K562 (cell line): ENCODE measurements at regions not wholly inside any gene's neighbourhood (a gene's known extent, or its start where the extent isn't known, plus 50 kb on each side); places are given as distances from the start of the nearest gene placed in this dataset.

ENCODE experiments used
- ATAC-seq: fragments of 200-7000 bp; cut with Tn5 transposase; 3 replicates; pipeline ENCODE4 v1.9.1; 2020; ENCODE audit warnings: moderate library complexity
- BruUV-seq: library from RNA; stranded (reverse); fragments of 400-500 nt; replicated peaks from 2 replicates; lab custom pipeline; 2021; lab: Mats Ljungman, UMichigan
- CTCF ChIA-PET: fragments of 300-600 bp; formaldehyde crosslinking; extraction: SDS; loops from one replicate; lab custom pipeline; 2021; ENCODE audit warnings: low intra/inter-chr PET ratio; lab: Yijun Ruan, JAX
- POLR2A ChIA-PET: fragments of 300-600, 350-650 bp; sonication (Branson Sonifier 250); formaldehyde crosslinking; extraction: SDS; loops from one replicate; lab custom pipeline; 2021; ENCODE audit warnings: antibody characterized with exemption, inconsistent platforms; lab: Yijun Ruan, JAX
- DNase-seq, 4 experiments: peaks; one replicate each; pipeline versions ENCODE4 v3.0.0 to v3.0.0-alpha.2; 2011 to 2018; ENCODE audit warnings: low spot score in 3 of 4, mixed read lengths in 3 of 4; ENCODE audit errors: extremely low read depth in 1 of 4
- FAIRE-seq: peaks from 2 replicates; lab custom pipeline; 2011; peaks lifted over from hg19 to GRCh38; lab: Jason Lieb, UNC
- H2AFZ ChIP-seq: 2 replicates; pipeline ENCODE4 v1.6.0; 2011; ENCODE audit warnings: low read depth, low read length, control low read depth, inconsistent platforms
- H3K27ac ChIP-seq: fragments of 200-600 bp; 3 replicates; pipeline ENCODE4 v1.8.0; 2011; ENCODE audit warnings: low read depth, mild to moderate bottlenecking, control low read depth, inconsistent platforms, low read length, moderate library complexity, mixed read lengths; ENCODE audit errors: extremely low read depth
- H3K27me3 ChIP-seq, 2 experiments: fragments of 300-600 bp in 1 of 2; 2 replicates in 1 of 2; 3 replicates in 1 of 2; pipeline versions ENCODE4 v1.6.0 to v1.8.0; 2011; ENCODE audit warnings: inconsistent platforms in 2 of 2, low read length in 2 of 2, mild to moderate bottlenecking in 1 of 2, mixed read lengths in 1 of 2, moderate library complexity in 1 of 2; ENCODE audit not compliant: control insufficient read depth in 2 of 2, insufficient read depth in 2 of 2
- H3K36me3 ChIP-seq: fragments of 300-600 bp; 3 replicates; pipeline ENCODE4 v1.8.0; 2011; ENCODE audit warnings: mild to moderate bottlenecking, low read length, inconsistent platforms; ENCODE audit not compliant: control insufficient read depth, insufficient read depth
- H3K4me1 ChIP-seq, 2 experiments: fragments of 200-600 bp in 1 of 2; replicated peaks in 1 of 2; 2 replicates in 1 of 2; 3 replicates in 1 of 2; pipeline versions ENCODE4 v1.5.1 to v1.8.0; 2011; ENCODE audit warnings: inconsistent platforms in 2 of 2, low read length in 2 of 2, mild to moderate bottlenecking in 1 of 2, mixed read lengths in 1 of 2, moderate library complexity in 1 of 2; ENCODE audit not compliant: control insufficient read depth in 2 of 2, insufficient read depth in 2 of 2
- H3K4me2 ChIP-seq: 2 replicates; pipeline ENCODE4 v1.6.1; 2011; ENCODE audit warnings: low read length, control low read depth, inconsistent platforms, mixed read lengths; ENCODE audit not compliant: insufficient read depth
- H3K4me3 ChIP-seq: fragments of 200-600 bp; sonication (generic), shearing (Covaris generic); 2 replicates; pipeline ENCODE4 v1.5.1; 2016; ENCODE audit warnings: control low read depth, inconsistent platforms
- H3K79me2 ChIP-seq: fragments of 200-600 bp; 3 replicates; pipeline ENCODE4 v1.8.0; 2011; ENCODE audit warnings: low read length, inconsistent platforms; ENCODE audit not compliant: control insufficient read depth, insufficient read depth
- H3K9ac ChIP-seq, 2 experiments: 2 replicates each; pipeline versions ENCODE4 v1.6.0 to v1.6.1; 2011; ENCODE audit warnings: low read depth in 2 of 2, low read length in 2 of 2, control low read depth in 1 of 2, inconsistent platforms in 1 of 2, mild to moderate bottlenecking in 1 of 2, mixed read lengths in 1 of 2; ENCODE audit not compliant: insufficient read depth in 1 of 2
- H3K9me1 ChIP-seq: one replicate; pipeline ENCODE4 v1.6.0; 2011; ENCODE audit warnings: inconsistent platforms, mild to moderate bottlenecking, low read length, moderate library complexity; ENCODE audit not compliant: control insufficient read depth, insufficient read depth
- H3K9me3 ChIP-seq: replicated peaks from 2 replicates; pipeline ENCODE4 v1.5.1; 2011; ENCODE audit warnings: low read depth, low read length, inconsistent platforms; ENCODE audit not compliant: control insufficient read depth, insufficient read depth
- H4K20me1 ChIP-seq: replicated peaks from 2 replicates; pipeline ENCODE4 v1.6.1; 2011; ENCODE audit warnings: low read length, inconsistent platforms, mixed read lengths; ENCODE audit not compliant: control insufficient read depth, insufficient read depth
- ATF3 ChIP-seq, 2 experiments: fragments of 450-650 bp in 1 of 2; sonication (generic) in 1 of 2; formaldehyde crosslinking in 1 of 2; IDR thresholded peaks in 1 of 2; conservative IDR thresholded peaks in 1 of 2; 2 replicates each; pipeline versions ENCODE4 v1.6.1 to v1.8.1; 2016 to 2023; ENCODE audit warnings: mild to moderate bottlenecking in 2 of 2, moderate library complexity in 2 of 2, inconsistent platforms in 1 of 2, missing genetic modification reagents in 1 of 2
- HMBOX1 ChIP-seq: sonication (generic); IDR thresholded peaks from 2 replicates; pipeline ENCODE4 v1.6.1; 2016
- TSC22D4 ChIP-seq: fragments of 450-650 bp; IDR thresholded peaks from 2 replicates; pipeline ENCODE4 v1.6.1; 2016; ENCODE audit warnings: missing genetic modification characterization, missing biosample characterization, control low read depth
- ZBTB17 ChIP-seq: fragments of 450-650 bp; formaldehyde crosslinking; IDR thresholded peaks from 2 replicates; pipeline ENCODE4 v1.4.0; 2020; ENCODE audit warnings: mild to moderate bottlenecking
- ZFX ChIP-seq: sonication (generic); formaldehyde crosslinking; IDR thresholded peaks from 2 replicates; pipeline ENCODE4 v1.8.0; 2022; ENCODE audit warnings: mild to moderate bottlenecking, missing genetic modification reagents, moderate library complexity
- WGBS: fragments of 100-300 bp; shearing (Covaris generic); methylation state at CpG from one replicate; pipeline ENCODE4 v1.1.6; 2016; ENCODE audit warnings: low coverage, mixed read lengths; ENCODE audit not compliant: insufficient coverage; ENCODE audit errors: missing lambda C conversion rate; 5-methylcytosine and 5-hydroxymethylcytosine counted together
- in situ Hi-C: fragments of 300-500 bp; cut with MboI; formaldehyde crosslinking; loops from 4 replicates; pipeline ENCODE4 v1.15.0; 2018; ENCODE audit warnings: inconsistent platforms, mixed read lengths
- intact Hi-C: fragments of 100-400 bp; cut with micrococcal nuclease; formaldehyde crosslinking; loops from 2 replicates; pipeline ENCODE4 v1.14.2; 2022

DNA sequence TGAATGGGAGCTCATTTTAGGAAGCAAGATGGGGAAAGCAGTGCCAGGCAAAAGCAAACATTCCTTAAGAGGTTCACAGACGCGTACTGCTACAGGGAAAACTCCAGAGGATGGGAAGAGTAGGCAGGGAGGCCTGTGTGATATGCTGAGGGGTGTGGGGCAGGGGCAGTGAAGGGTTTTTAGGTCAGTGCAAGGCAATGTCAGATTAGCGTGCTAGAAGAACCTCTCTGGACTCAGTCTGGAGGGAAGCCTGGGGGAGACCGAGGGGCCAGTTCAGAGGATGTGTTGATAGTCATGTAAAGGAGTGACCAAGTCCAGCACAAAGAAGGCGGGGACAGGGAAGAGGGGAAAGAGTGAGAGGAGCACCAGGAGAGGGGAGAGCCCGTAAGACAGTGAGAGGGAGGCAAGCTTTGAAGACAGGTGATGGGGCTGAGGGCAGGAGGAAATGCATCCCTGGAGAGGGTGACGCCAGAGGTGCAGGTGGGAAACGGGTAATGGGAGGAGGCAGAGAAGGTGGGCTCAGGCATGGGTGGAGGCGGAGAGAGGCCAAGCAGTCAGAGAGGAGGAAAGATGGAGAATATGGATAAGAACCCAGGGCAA, 134.5 kb downstream of the MTX3 start:
- intact Hi-C loops, result loop anchor here (5.0 to 10.0 kb wide), 2 partner anchors 226 to 832 kb away; no protein-coding TSS in a partner anchor
- no peak; the same call in none of the 3 replicates for ATAC-seq

GRCh38 chr5:79853676-79854418, 137.2 kb downstream of the MTX3 start:
- H3K36me3 ChIP-seq, result no peaks in the 10 kb centered on the region
- intact Hi-C loops (loop anchor here (10.0 kb wide), 1 partner anchor 829 kb away; no protein-coding TSS in a partner anchor), in situ Hi-C loops (loop anchor here (25.0 kb wide), 1 partner anchor 817 kb away; no protein-coding TSS in a partner anchor)
- no TSS peak for BruUV-seq
- ATAC-seq, result peak; percentile 75
- ChIA-PET CTCF (no interaction called here), POLR2A (interaction anchor here (0.6 kb wide), 2 partner anchors 227 to 667 kb away, joined by 3 read pairs; no protein-coding TSS in a partner anchor)
- no peaks in the 10 kb centered on the region for H3K9me1 ChIP-seq
- no peaks in the 10 kb centered on the region for H3K9me3 ChIP-seq
- no peaks in the 10 kb centered on the region for H3K79me2 ChIP-seq
- WGBS, result 17% methylated on average over 8 of the region's 8 CpGs
- no peak for FAIRE-seq
- H3K4me1 ChIP-seq, result peaks cover 0 to 3% of the 10 kb centered on the region in 2 experiments; a peak in 1 of 5 replicates
- H3K4me2 ChIP-seq, result no peak overlapping the region
- no peaks in the 10 kb centered on the region for H4K20me1 ChIP-seq
- no peak overlapping the region for H3K9ac ChIP-seq
- DNase-seq, result peak in 2 of 4 experiments; percentile 25 to 44
- no peak overlapping the region for H3K27ac ChIP-seq
- peak overlapping the region; percentile 33; the same call in 1 of the 2 replicates for H2AFZ ChIP-seq
- no peak overlapping the region for H3K4me3 ChIP-seq
- peaks cover 25 to 57% of the 10 kb centered on the region in 2 experiments; a peak in 4 of 5 replicates for H3K27me3 ChIP-seq
- TF ChIP-seq HMBOX1 (no peak), TSC22D4 (tag) (no peak), ZFX (no peak), ATF3 (IDR thresholded peaks at IDR 0.05) (peak; percentile 84), ATF3 (CRISPR knock-in tag; conservative IDR thresholded peaks at IDR 0.05) (no peak)

More for the DNA sequence above, 134.5 kb downstream of the MTX3 start:
- Histone ChIP-seq H3K9ac (no peak overlapping the region), H3K27me3 (peaks cover 9 to 32% of the 10 kb centered on the region in 2 experiments; a peak in 4 of 5 replicates), H3K4me2 (no peak overlapping the region), H3K9me3 (no peaks in the 10 kb centered on the region), H3K4me3 (no peak overlapping the region), H3K36me3 (no peaks in the 10 kb centered on the region), H4K20me1 (no peaks in the 10 kb centered on the region), H3K4me1 (peaks cover 0 to 3% of the 10 kb centered on the region in 2 experiments; a peak in 1 of 5 replicates)
- WGBS, result 4% methylated on average over 9 of the region's 9 CpGs
- no TSS peak for BruUV-seq
- CTCF ChIA-PET, result no interaction called here
- POLR2A ChIA-PET, result interaction anchor here (0.6 to 0.7 kb wide), 2 partner anchors 16 to 285 kb away, joined by 3 to 4 read pairs; no protein-coding TSS in a partner anchor
- FAIRE-seq, result no peak
- no peak for TF ChIP-seq ZBTB17 (CRISPR knock-in tag)
- TF ChIP-seq, all 486 proteins: peak for 0
- in situ Hi-C loops, result loop anchor here (25.0 kb wide), 1 partner anchor 819 kb away; no protein-coding TSS in a partner anchor
- H3K9me1 ChIP-seq, result no peaks in the 10 kb centered on the region
- H2AFZ ChIP-seq, result no peak overlapping the region
- no peak overlapping the region for H3K27ac ChIP-seq
- H3K79me2 ChIP-seq, result no peaks in the 10 kb centered on the region
- DNase-seq, result no peak
